DND-41 (cell line): ENCODE measurements at regions not wholly inside any gene's neighbourhood (a gene's known extent, or its start where the extent isn't known, plus 50 kb on each side); places are given as distances from the start of the nearest gene placed in this dataset.
"Not testable (repeated sequence)": the region's sequence is repeated elsewhere in the genome, so short reads cannot be mapped to it uniquely, and the experiment has no call there.

Experiments
- ATAC-seq: fragments of 200-7000 bp; cut with Tn5 transposase; 3 replicates; pipeline ENCODE4 v1.9.1; 2021; ENCODE audit warnings: low read depth; ENCODE audit not compliant: insufficient read depth
- DNase-seq: peaks from one replicate; pipeline ENCODE4 v3.0.0-alpha.2; 2020
- H2AFZ ChIP-seq: 2 replicates; pipeline ENCODE4 v1.6.0; 2012; ENCODE audit warnings: low read depth, low read length
- H3K27ac ChIP-seq: 2 replicates; pipeline ENCODE4 v1.5.1; 2012; ENCODE audit warnings: low read length, inconsistent platforms
- H3K27me3 ChIP-seq: fragments of 200-600 bp; sonication (generic); 2 replicates; pipeline ENCODE4 v1.6.0; 2012; ENCODE audit warnings: low read length, mild to moderate bottlenecking, inconsistent platforms; ENCODE audit not compliant: insufficient read depth, poor library complexity
- H3K36me3 ChIP-seq: 2 replicates; pipeline ENCODE4 v1.5.1; 2012; ENCODE audit warnings: low read length, inconsistent platforms; ENCODE audit not compliant: insufficient read depth
- H3K4me1 ChIP-seq: 2 replicates; pipeline ENCODE4 v1.5.1; 2012; ENCODE audit warnings: mild to moderate bottlenecking, low read length; ENCODE audit not compliant: insufficient read depth
- H3K4me2 ChIP-seq: 2 replicates; pipeline ENCODE4 v1.6.0; 2012; ENCODE audit warnings: mild to moderate bottlenecking, moderate library complexity, low read length, inconsistent platforms; ENCODE audit not compliant: insufficient read depth
- H3K4me3 ChIP-seq, 2 experiments: fragments of 200-600 bp in 1 of 2; shearing (Covaris generic) in 1 of 2; 2 replicates each; pipeline ENCODE4 v1.5.1; 2012 to 2016; ENCODE audit warnings: inconsistent platforms in 2 of 2, low read length in 2 of 2, mild to moderate bottlenecking in 2 of 2, low read depth in 1 of 2, moderate library complexity in 1 of 2
- H3K79me2 ChIP-seq: 2 replicates; pipeline ENCODE4 v1.6.0; 2012; ENCODE audit warnings: low read length, inconsistent platforms; ENCODE audit not compliant: insufficient read depth
- H3K9ac ChIP-seq: 2 replicates; pipeline ENCODE4 v1.6.0; 2012; ENCODE audit warnings: low read depth, mild to moderate bottlenecking, inconsistent platforms, low read length, moderate library complexity
- H3K9me3 ChIP-seq: 2 replicates; pipeline ENCODE4 v1.5.1; 2012; ENCODE audit warnings: low read length, moderate library complexity, mild to moderate bottlenecking, inconsistent platforms; ENCODE audit not compliant: insufficient read depth, severe bottlenecking
- H4K20me1 ChIP-seq: 2 replicates; pipeline ENCODE4 v1.6.0; 2012; ENCODE audit warnings: low read length; ENCODE audit not compliant: insufficient read depth
- EZH2 ChIP-seq: IDR thresholded peaks from 3 replicates; pipeline ENCODE4 v1.6.1; 2012; ENCODE audit warnings: borderline replicate concordance, low read depth, mild to moderate bottlenecking, moderate library complexity, low read length, inconsistent platforms; ENCODE audit not compliant: severe bottlenecking
- TF ChIP-seq, protein P1 (sequence below): IDR thresholded peaks from 2 replicates; pipeline ENCODE4 v1.5.1; 2012; ENCODE audit warnings: borderline replicate concordance, low read length, moderate library complexity, mild to moderate bottlenecking; ENCODE audit not compliant: poor library complexity, severe bottlenecking; ENCODE audit errors: extremely low read depth

DNA sequence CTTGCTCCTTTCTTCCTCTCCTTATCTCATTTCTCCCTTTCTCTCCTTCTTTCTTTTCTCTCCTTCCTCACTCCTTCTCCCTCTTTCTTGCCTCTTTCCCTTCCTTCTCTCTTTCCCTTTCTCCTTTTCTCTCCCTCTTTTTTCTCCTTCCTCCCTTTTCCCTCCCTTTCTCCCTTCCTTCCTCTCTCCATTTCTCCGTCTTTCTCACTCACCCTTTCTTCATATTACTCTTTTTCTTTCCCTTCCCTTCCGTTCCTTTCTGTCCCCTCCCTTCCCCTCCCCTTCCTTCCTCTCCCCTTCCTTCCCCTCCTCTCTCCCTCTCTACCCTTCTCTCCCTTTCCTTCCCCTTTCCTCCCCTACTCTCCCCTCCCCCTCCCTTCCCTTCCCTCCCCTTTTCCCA, 240.8 kb downstream of the HS3ST3B1 start:
- no peak for ATAC-seq
- Histone ChIP-seq H3K9ac (no peak overlapping the region), H3K27ac (no peak overlapping the region), H3K36me3 (no peaks in the 10 kb centered on the region), H2AFZ (no peak overlapping the region), H4K20me1 (no peaks in the 10 kb centered on the region), H3K4me3 (no peak overlapping the region), H3K4me1 (peaks cover 7% of the 10 kb centered on the region), H3K9me3 (no peaks in the 10 kb centered on the region), H3K4me2 (no peak overlapping the region), H3K79me2 (no peaks in the 10 kb centered on the region), H3K27me3 (no peaks in the 10 kb centered on the region)
- no peak for DNase-seq
- TF ChIP-seq, protein P1, sequence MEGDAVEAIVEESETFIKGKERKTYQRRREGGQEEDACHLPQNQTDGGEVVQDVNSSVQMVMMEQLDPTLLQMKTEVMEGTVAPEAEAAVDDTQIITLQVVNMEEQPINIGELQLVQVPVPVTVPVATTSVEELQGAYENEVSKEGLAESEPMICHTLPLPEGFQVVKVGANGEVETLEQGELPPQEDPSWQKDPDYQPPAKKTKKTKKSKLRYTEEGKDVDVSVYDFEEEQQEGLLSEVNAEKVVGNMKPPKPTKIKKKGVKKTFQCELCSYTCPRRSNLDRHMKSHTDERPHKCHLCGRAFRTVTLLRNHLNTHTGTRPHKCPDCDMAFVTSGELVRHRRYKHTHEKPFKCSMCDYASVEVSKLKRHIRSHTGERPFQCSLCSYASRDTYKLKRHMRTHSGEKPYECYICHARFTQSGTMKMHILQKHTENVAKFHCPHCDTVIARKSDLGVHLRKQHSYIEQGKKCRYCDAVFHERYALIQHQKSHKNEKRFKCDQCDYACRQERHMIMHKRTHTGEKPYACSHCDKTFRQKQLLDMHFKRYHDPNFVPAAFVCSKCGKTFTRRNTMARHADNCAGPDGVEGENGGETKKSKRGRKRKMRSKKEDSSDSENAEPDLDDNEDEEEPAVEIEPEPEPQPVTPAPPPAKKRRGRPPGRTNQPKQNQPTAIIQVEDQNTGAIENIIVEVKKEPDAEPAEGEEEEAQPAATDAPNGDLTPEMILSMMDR: no peak
- no peak for TF ChIP-seq EZH2

DNA sequence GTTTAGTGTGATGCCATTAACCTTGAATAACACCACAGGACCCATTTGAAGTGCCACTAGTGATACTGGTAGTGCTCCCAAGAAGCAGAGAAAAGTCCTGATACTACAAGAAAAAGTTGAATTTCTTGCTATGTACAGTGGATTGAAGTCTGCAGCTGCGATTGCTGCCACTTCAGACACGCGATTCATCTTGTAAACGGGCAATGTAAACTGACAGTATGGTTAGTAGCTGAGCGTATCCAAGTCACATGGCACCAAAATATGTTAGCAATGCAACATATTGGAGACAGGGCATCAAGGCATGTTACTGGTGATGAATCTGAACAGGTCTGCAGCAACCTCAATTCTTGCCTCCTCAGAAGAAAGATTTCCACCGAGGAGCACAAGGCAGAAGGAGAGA, 238.9 kb downstream of the HS3ST3B1 start:
- Histone ChIP-seq H3K4me1 (no peaks in the 10 kb centered on the region), H3K4me2 (no peak overlapping the region), H3K9me3 (no peaks in the 10 kb centered on the region), H3K27me3 (no peaks in the 10 kb centered on the region), H3K79me2 (no peaks in the 10 kb centered on the region), H3K9ac (no peak overlapping the region), H3K36me3 (no peaks in the 10 kb centered on the region), H3K4me3 (no peak overlapping the region), H4K20me1 (no peaks in the 10 kb centered on the region), H2AFZ (no peak overlapping the region), H3K27ac (no peak overlapping the region)
- TF ChIP-seq, protein P1: no peak
- no peak for TF ChIP-seq EZH2
- no peak for ATAC-seq
- DNase-seq: no peak

DNA sequence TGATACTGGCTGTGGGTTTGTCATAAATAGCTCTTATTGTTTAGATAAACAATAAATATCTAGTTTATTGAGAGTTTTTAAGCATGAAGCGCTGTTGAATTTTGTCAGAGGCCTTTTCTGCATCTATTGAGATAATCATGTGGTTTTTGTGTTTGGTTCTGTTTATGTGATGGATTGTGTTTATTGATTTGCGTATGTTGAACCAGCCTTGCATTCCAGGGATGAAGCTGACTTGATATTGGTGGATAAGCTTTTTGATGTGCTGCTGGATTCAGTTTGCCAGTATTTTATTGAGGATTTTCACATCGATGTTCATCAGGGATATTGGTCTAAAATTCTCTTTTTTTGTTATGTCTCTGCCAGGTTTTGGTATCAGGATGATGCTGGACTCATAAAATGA, 231.4 kb downstream of the HS3ST3B1 start:
- H3K36me3 ChIP-seq, ATAC-seq, H3K4me1 ChIP-seq: not testable (repeated sequence)

DNA sequence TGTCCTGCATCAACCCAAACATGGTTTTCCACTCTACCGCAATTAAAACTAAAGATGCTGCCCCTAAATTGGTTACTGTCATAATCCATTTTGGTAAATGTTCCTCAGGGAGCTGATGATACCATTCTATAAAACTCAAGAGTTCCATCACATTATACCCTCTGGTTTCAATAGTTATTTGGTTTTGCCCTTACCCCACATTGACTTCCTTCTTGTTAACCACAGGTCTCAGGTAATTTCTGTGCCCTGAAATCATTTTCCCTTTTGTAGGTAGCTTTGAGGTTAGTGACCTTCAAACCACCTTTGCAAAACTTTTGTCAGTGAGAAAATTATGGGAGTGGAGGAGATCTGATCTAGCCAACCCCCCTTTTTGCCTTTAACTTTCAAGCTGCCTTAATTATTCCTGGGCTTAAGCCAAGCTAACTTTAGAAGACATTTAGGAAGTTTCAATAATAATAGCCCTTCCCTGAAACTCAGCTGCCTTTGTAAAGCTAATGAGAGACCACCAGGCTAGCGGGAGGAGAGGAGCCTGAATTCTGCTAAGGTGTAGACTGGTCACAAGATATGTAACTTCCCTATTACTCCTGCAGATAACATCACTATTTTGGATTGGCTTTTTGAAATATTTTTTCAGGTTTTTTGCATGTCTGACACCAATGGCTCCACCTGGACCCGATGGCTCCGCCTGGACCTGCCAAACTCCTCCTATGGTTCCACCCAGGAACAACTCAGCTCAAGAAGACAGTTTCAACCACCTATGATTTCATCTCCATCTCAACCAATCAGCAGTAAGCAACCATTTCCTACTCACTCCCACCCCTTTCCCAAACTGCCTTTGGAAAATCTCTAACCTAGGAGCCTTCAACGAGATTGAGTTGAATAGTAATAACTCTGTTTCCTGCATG, 224.9 kb downstream of the HS3ST3B1 start:
- Histone ChIP-seq H3K4me1 (no peaks in the 10 kb centered on the region), H3K27me3 (no peaks in the 10 kb centered on the region), H2AFZ (no peak overlapping the region), H3K9me3 (no peaks in the 10 kb centered on the region), H3K9ac (no peak overlapping the region), H4K20me1 (no peaks in the 10 kb centered on the region), H3K27ac (no peak overlapping the region), H3K4me3 (no peak overlapping the region), H3K4me2 (no peak overlapping the region), H3K36me3 (no peaks in the 10 kb centered on the region), H3K79me2 (no peaks in the 10 kb centered on the region)
- TF ChIP-seq EZH2: no peak
- TF ChIP-seq, protein P1: no peak
- DNase-seq: no peak
- no peak for ATAC-seq

More for the DNA sequence above, 231.4 kb downstream of the HS3ST3B1 start:
- DNase-seq, H3K4me3 ChIP-seq, H3K27me3 ChIP-seq, H3K4me2 ChIP-seq, H4K20me1 ChIP-seq, H3K79me2 ChIP-seq, H2AFZ ChIP-seq, H3K27ac ChIP-seq, H3K9me3 ChIP-seq, H3K9ac ChIP-seq: not testable (repeated sequence)
